Uterus (tissue), 3 donors: ENCODE measurements at regions not wholly inside any gene's neighbourhood (a gene's known extent, or its start where the extent isn't known, plus 50 kb on each side); places are given as distances from the start of the nearest gene placed in this dataset.
"Not testable (repeated sequence)": the region's sequence is repeated elsewhere in the genome, so short reads cannot be mapped to it uniquely, and the experiment has no call there.

Experiments used
- DNase-seq, 2 donors: peaks; one replicate each; pipeline ENCODE4 v3.0.0-alpha.2; 2019 to 2020
- H3K27ac ChIP-seq, 2 donors: fragments of 200-600 bp; sonication (generic); 1 replicate in 1 of 2; 2 replicates in 1 of 2; pipeline ENCODE4 v1.5.1; 2016 to 2018
- H3K27me3 ChIP-seq, 2 donors: fragments of 200-600 bp; sonication (generic); one replicate each; pipeline ENCODE4 v1.5.1; 2018 to 2019; ENCODE audit warnings: control low read depth in 1 of 2
- H3K36me3 ChIP-seq, 2 donors: fragments of 200-600 bp; sonication (generic); one replicate each; pipeline ENCODE4 v1.5.1; 2019; ENCODE audit warnings: control low read depth in 1 of 2
- H3K4me1 ChIP-seq, 2 donors: fragments of 200-600 bp; sonication (generic); one replicate each; pipeline ENCODE4 v1.5.1; 2018 to 2019; ENCODE audit warnings: control low read depth in 1 of 2
- H3K4me3 ChIP-seq, 2 donors: fragments of 200-600 bp; sonication (generic); 1 replicate in 1 of 2; 2 replicates in 1 of 2; pipeline ENCODE4 v1.5.1; 2018 to 2019; ENCODE audit warnings: mild to moderate bottlenecking in 1 of 2
- H3K9me3 ChIP-seq, 2 donors: fragments of 200-600 bp; sonication (generic); one replicate each; pipeline ENCODE4 v1.5.1; 2019; ENCODE audit warnings: control low read depth in 1 of 2
- CTCF ChIP-seq, 4 experiments: fragments of 200-600 bp in 2 of 4; fragments of 450-650 bp in 2 of 4; sonication (generic) in 2 of 4; IDR thresholded peaks; one replicate each; pipeline ENCODE4 v1.5.1; 2016 to 2019; ENCODE audit warnings: antibody characterized with exemption in 4 of 4, mild to moderate bottlenecking in 2 of 4, moderate library complexity in 1 of 4
- POLR2A ChIP-seq, 2 donors: fragments of 450-650 bp; IDR thresholded peaks; one replicate each; pipeline ENCODE4 v1.6.1; 2016; ENCODE audit warnings: antibody characterized with exemption in 2 of 2, mild to moderate bottlenecking in 1 of 2, moderate library complexity in 1 of 2
- intact Hi-C: fragments of 100-400 bp; cut with DNase I; formaldehyde crosslinking; loops from one replicate; pipeline ENCODE4 v1.15.1; 2023; ENCODE audit warnings: low total_unique reads
- donor health status: DM: yes; HTN: yes; CAD: no.

GRCh38 chr13:21238267-21238666, 61.8 kb downstream of the MRPL57 start:
- intact Hi-C loops, result no loop called here

GRCh38 chr13:21240586-21240985, 64.1 kb downstream of the MRPL57 start:
- intact Hi-C loops, result no loop called here
- Histone ChIP-seq H3K27me3 (no peaks in the 10 kb centered on the region), H3K27ac (no peak overlapping the region), H3K4me1 (no peaks in the 10 kb centered on the region), H3K36me3 (no peaks in the 10 kb centered on the region), H3K4me3 (no peak overlapping the region), H3K9me3 (no peaks in the 10 kb centered on the region)
- no peak for DNase-seq
- TF ChIP-seq POLR2A (IDR thresholded peaks at IDR 0.05) (no peak), CTCF (IDR thresholded peaks at IDR 0.05) (no peak)

More at GRCh38 chr13:21238267-21238666, 61.8 kb downstream of the MRPL57 start:
- Histone ChIP-seq H3K4me1 (no peaks in the 10 kb centered on the region), H3K4me3 (no peak overlapping the region), H3K27me3 (no peaks in the 10 kb centered on the region), H3K9me3 (no peaks in the 10 kb centered on the region), H3K27ac (no peak overlapping the region), H3K36me3 (no peaks in the 10 kb centered on the region)
- TF ChIP-seq POLR2A (IDR thresholded peaks at IDR 0.05), result no peak
- TF ChIP-seq CTCF (IDR thresholded peaks at IDR 0.05), result no peak
- no peak for DNase-seq

GRCh38 chr13:21242236-21242635, 65.8 kb downstream of the MRPL57 start:
- no peak overlapping the region for H3K4me3 ChIP-seq
- no peaks in the 10 kb centered on the region for H3K4me1 ChIP-seq
- H3K27me3 ChIP-seq, result no peaks in the 10 kb centered on the region
- intact Hi-C loops, result no loop called here
- DNase-seq, result no peak
- no peaks in the 10 kb centered on the region for H3K36me3 ChIP-seq
- H3K9me3 ChIP-seq, result no peaks in the 10 kb centered on the region
- no peak overlapping the region for H3K27ac ChIP-seq
- no peak for TF ChIP-seq CTCF (IDR thresholded peaks at IDR 0.05)
- TF ChIP-seq POLR2A (IDR thresholded peaks at IDR 0.05), result no peak

- no peaks in the 10 kb centered on the region for H3K27me3 ChIP-seq
- intact Hi-C loops, result no loop called here
- H3K27ac ChIP-seq, result peak overlapping the region in 1 of 2 donors; percentile 60
- H3K36me3 ChIP-seq, result no peaks in the 10 kb centered on the region
- H3K4me3 ChIP-seq, result no peak overlapping the region
- TF ChIP-seq POLR2A (IDR thresholded peaks at IDR 0.05) (no peak), CTCF (IDR thresholded peaks at IDR 0.05) (no peak)
- no peak for DNase-seq
- H3K4me1 ChIP-seq, result no peaks in the 10 kb centered on the region
- no peaks in the 10 kb centered on the region for H3K9me3 ChIP-seq
Observed at GRCh38 chr13:21243045-21243897, 66.8 kb downstream of the MRPL57 start.

GRCh38 chr13:21243898-21244184, 67.4 kb downstream of the MRPL57 start:
- H3K36me3 ChIP-seq, H3K4me1 ChIP-seq, H3K27me3 ChIP-seq, DNase-seq, H3K9me3 ChIP-seq, intact Hi-C loops, H3K4me3 ChIP-seq: not testable (repeated sequence)
- H3K27ac ChIP-seq, result peak overlapping the region in 1 of 2 donors; percentile 60
